ENCODE measurements at regions not wholly inside any gene's neighbourhood (a gene's known extent, or its start where the extent isn't known, plus 50 kb on each side); places are given as distances from the start of the nearest gene placed in this dataset.
"Not testable (repeated sequence)": the region's sequence is repeated elsewhere in the genome, so short reads cannot be mapped to it uniquely, and the experiment has no call there.

DNA sequence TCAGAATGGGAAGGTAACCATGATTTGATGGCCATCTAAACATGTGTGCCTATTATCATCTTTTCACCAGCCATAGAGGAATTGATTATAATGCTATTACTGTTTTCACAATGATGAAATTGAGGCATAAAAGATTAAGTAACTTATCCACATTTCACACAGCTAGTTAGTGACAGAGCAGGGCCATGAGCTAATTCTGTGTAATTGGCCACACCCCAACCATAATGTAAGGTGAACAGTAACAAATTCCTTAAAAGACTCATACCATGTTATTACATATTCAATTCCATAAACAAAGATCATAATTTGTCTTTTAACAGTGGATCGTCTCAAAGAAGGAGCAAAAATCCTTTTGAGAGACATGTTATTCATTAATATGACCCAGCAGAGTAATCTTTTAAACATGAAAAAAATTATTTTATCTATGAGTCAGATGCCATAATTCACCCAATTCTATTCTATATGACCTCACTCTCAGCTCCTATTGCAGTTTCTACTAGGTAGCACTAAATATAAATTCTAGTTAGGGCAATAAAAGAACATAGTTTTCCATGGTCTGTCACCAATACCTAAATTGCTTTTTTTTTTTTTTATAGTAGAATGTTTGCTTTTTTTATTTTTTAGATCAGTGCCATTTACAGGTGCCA is 475.8 kb upstream of the SLC39A10 start:
- Histone ChIP-seq H3K9me3 (ENCODE audit: control insufficient read depth, low read length) (no peaks in the 10 kb centered on the region), H3K9ac (ENCODE audit: low read length) (no peak overlapping the region), H3K27me3 (replicated peaks; ENCODE audit: control insufficient read depth, insufficient read depth, low read length) (no peaks in the 10 kb centered on the region), H3K4me1 (ENCODE audit: control insufficient read depth, insufficient read depth, low read length) (no peaks in the 10 kb centered on the region), H3K36me3 (ENCODE audit: control insufficient read depth, insufficient read depth, low read length, severe bottlenecking) (no peaks in the 10 kb centered on the region), H3K4me3 (ENCODE audit: low read length) (no peak overlapping the region)
- DNase-seq (ENCODE audit: low read depth) = no peak

DNA sequence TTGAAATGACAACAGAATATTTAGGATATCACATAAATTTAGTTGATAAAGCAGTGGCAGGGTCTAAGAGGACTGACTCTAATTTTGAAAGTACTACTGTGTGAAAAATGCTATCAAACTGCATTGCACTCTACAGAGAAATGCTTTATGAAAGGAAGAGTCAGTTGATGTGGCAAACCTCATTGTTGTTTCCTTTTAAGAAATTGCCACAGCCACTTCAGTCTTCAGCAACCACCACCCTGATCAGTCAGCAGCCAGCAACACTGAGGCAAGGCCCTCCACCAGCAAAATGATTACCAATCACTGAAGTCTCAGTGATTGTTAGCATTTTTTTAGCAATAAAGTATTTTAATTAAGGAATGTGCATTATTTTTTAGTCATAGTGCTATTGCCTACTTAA is 488.7 kb upstream of the SLC39A10 start:
- no peaks in the 10 kb centered on the region for H3K27me3 ChIP-seq (replicated peaks; ENCODE audit: control insufficient read depth, insufficient read depth, low read length)
- H3K4me1 ChIP-seq (ENCODE audit: control insufficient read depth, insufficient read depth, low read length) = no peaks in the 10 kb centered on the region
- H3K36me3 ChIP-seq (ENCODE audit: control insufficient read depth, insufficient read depth, low read length, severe bottlenecking) = no peaks in the 10 kb centered on the region
- H3K4me3 ChIP-seq (ENCODE audit: low read length) = no peak overlapping the region
- no peak for DNase-seq (ENCODE audit: low read depth)
- no peak overlapping the region for H3K9ac ChIP-seq (ENCODE audit: low read length)
- no peaks in the 10 kb centered on the region for H3K9me3 ChIP-seq (ENCODE audit: control insufficient read depth, low read length)

GRCh38 chr2:195164930-195165329 is 492.1 kb upstream of the SLC39A10 start:
- H3K9me3 ChIP-seq (ENCODE audit: control insufficient read depth, low read length) = peaks cover 1% of the 10 kb centered on the region
- no peak overlapping the region for H3K9ac ChIP-seq (ENCODE audit: low read length)
- no peak for DNase-seq (ENCODE audit: low read depth)
- no peak overlapping the region for H3K4me3 ChIP-seq (ENCODE audit: low read length)
- no peaks in the 10 kb centered on the region for H3K36me3 ChIP-seq (ENCODE audit: control insufficient read depth, insufficient read depth, low read length, severe bottlenecking)
- H3K27me3 ChIP-seq (replicated peaks; ENCODE audit: control insufficient read depth, insufficient read depth, low read length) = no peaks in the 10 kb centered on the region
- H3K4me1 ChIP-seq (ENCODE audit: control insufficient read depth, insufficient read depth, low read length) = no peaks in the 10 kb centered on the region

GRCh38 chr2:195162918-195163317 is 494.1 kb upstream of the SLC39A10 start:
- Histone ChIP-seq H3K27me3 (replicated peaks; ENCODE audit: control insufficient read depth, insufficient read depth, low read length) (no peaks in the 10 kb centered on the region), H3K4me3 (ENCODE audit: low read length) (no peak overlapping the region), H3K9ac (ENCODE audit: low read length) (no peak overlapping the region), H3K9me3 (ENCODE audit: control insufficient read depth, low read length) (peaks cover 5% of the 10 kb centered on the region), H3K4me1 (ENCODE audit: control insufficient read depth, insufficient read depth, low read length) (no peaks in the 10 kb centered on the region), H3K36me3 (ENCODE audit: control insufficient read depth, insufficient read depth, low read length, severe bottlenecking) (no peaks in the 10 kb centered on the region)
- no peak for DNase-seq (ENCODE audit: low read depth)

DNA sequence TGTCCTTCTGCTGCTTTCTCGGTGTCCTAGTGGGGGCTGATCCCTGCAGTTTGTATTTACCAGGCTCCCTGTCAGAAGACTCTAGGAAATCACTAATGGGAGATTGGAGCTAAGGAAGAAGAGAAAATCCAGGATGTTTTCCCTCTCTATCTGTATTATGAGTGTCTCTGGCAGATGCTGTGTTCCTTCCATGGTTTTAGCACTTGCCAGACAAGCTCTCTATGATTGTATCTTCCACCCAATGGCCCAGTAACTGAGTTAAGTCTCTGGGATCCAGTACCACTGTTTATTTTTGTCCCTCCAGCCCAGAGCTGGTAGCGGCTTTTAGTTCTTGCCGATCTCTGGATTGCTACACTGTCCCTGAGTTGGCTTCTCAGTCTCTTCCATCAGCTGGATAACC is 494.8 kb upstream of the SLC39A10 start:
- H3K36me3 ChIP-seq (ENCODE audit: control insufficient read depth, insufficient read depth, low read length, severe bottlenecking) = no peaks in the 10 kb centered on the region
- no peaks in the 10 kb centered on the region for H3K4me1 ChIP-seq (ENCODE audit: control insufficient read depth, insufficient read depth, low read length)
- DNase-seq (ENCODE audit: low read depth) = no peak
- no peak overlapping the region for H3K9ac ChIP-seq (ENCODE audit: low read length)
- H3K27me3 ChIP-seq (replicated peaks; ENCODE audit: control insufficient read depth, insufficient read depth, low read length) = no peaks in the 10 kb centered on the region
- no peak overlapping the region for H3K4me3 ChIP-seq (ENCODE audit: low read length)
- H3K9me3 ChIP-seq (ENCODE audit: control insufficient read depth, low read length) = peaks cover 5% of the 10 kb centered on the region

DNA sequence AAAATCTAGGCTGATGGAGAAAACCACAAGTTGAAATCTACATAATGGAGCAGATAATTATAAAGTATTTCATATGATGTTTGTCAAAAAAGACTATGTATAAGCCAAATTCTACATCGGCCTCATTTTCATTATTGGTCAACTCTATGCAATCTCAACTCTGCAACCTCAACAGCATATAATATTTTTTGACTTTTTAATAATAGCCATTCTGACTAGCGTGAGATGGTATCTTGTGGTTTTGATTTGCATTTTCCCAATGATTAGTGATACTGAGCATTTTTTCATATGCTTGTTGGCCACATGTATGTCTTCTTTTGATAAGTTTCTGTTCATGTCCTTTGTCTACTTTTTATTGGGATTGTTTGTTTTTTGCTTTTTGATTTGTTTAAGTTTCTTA is 496.1 kb upstream of the SLC39A10 start:
- no peak for DNase-seq (ENCODE audit: low read depth)
- peaks cover 5% of the 10 kb centered on the region for H3K9me3 ChIP-seq (ENCODE audit: control insufficient read depth, low read length)
- H3K27me3 ChIP-seq (replicated peaks; ENCODE audit: control insufficient read depth, insufficient read depth, low read length) = no peaks in the 10 kb centered on the region
- H3K36me3 ChIP-seq (ENCODE audit: control insufficient read depth, insufficient read depth, low read length, severe bottlenecking) = no peaks in the 10 kb centered on the region
- no peak overlapping the region for H3K9ac ChIP-seq (ENCODE audit: low read length)
- H3K4me3 ChIP-seq (ENCODE audit: low read length) = no peak overlapping the region
- H3K4me1 ChIP-seq (ENCODE audit: control insufficient read depth, insufficient read depth, low read length) = no peaks in the 10 kb centered on the region

GRCh38 chr2:195151711-195152110 is 505.3 kb upstream of the SLC39A10 start:
- no peak for DNase-seq (ENCODE audit: low read depth)
- Histone ChIP-seq H3K9me3 (ENCODE audit: control insufficient read depth, low read length) (no peaks in the 10 kb centered on the region), H3K36me3 (ENCODE audit: control insufficient read depth, insufficient read depth, low read length, severe bottlenecking) (no peaks in the 10 kb centered on the region), H3K27me3 (replicated peaks; ENCODE audit: control insufficient read depth, insufficient read depth, low read length) (no peaks in the 10 kb centered on the region), H3K4me1 (ENCODE audit: control insufficient read depth, insufficient read depth, low read length) (no peaks in the 10 kb centered on the region), H3K9ac (ENCODE audit: low read length) (no peak overlapping the region), H3K4me3 (ENCODE audit: low read length) (no peak overlapping the region)

DNA sequence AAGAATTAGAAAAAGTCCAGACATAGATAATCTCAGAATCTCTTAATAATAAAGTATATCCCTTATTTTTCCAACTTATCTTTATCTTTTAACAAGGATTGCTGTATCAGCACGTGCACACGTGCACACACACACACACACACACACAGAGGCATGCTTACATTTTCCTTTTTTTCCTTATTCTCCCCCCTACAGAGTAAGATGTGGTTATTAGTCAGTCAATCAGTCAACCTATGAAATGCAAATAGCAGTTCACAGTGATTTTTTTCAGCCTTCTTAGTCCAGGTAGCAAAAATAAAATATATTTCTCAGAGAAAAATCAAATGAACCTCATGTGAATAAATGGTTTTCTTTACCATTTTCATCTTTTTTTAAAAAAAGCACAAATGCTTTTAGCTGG is 506.2 kb upstream of the SLC39A10 start:
- no peaks in the 10 kb centered on the region for H3K4me1 ChIP-seq (ENCODE audit: control insufficient read depth, insufficient read depth, low read length)
- no peak overlapping the region for H3K4me3 ChIP-seq (ENCODE audit: low read length)
- no peak overlapping the region for H3K9ac ChIP-seq (ENCODE audit: low read length)
- no peaks in the 10 kb centered on the region for H3K36me3 ChIP-seq (ENCODE audit: control insufficient read depth, insufficient read depth, low read length, severe bottlenecking)
- H3K27me3 ChIP-seq (replicated peaks; ENCODE audit: control insufficient read depth, insufficient read depth, low read length) = no peaks in the 10 kb centered on the region
- no peaks in the 10 kb centered on the region for H3K9me3 ChIP-seq (ENCODE audit: control insufficient read depth, low read length)
- no peak for DNase-seq (ENCODE audit: low read depth)

GRCh38 chr2:195148004-195148403 is 509.0 kb upstream of the SLC39A10 start:
- Histone ChIP-seq H3K9me3 (ENCODE audit: control insufficient read depth, low read length) (peaks cover 3% of the 10 kb centered on the region), H3K27me3 (replicated peaks; ENCODE audit: control insufficient read depth, insufficient read depth, low read length) (no peaks in the 10 kb centered on the region), H3K4me1 (ENCODE audit: control insufficient read depth, insufficient read depth, low read length) (no peaks in the 10 kb centered on the region), H3K36me3 (ENCODE audit: control insufficient read depth, insufficient read depth, low read length, severe bottlenecking) (no peaks in the 10 kb centered on the region), H3K9ac (ENCODE audit: low read length) (no peak overlapping the region), H3K4me3 (ENCODE audit: low read length) (no peak overlapping the region)
- DNase-seq (ENCODE audit: low read depth) = no peak

DNA sequence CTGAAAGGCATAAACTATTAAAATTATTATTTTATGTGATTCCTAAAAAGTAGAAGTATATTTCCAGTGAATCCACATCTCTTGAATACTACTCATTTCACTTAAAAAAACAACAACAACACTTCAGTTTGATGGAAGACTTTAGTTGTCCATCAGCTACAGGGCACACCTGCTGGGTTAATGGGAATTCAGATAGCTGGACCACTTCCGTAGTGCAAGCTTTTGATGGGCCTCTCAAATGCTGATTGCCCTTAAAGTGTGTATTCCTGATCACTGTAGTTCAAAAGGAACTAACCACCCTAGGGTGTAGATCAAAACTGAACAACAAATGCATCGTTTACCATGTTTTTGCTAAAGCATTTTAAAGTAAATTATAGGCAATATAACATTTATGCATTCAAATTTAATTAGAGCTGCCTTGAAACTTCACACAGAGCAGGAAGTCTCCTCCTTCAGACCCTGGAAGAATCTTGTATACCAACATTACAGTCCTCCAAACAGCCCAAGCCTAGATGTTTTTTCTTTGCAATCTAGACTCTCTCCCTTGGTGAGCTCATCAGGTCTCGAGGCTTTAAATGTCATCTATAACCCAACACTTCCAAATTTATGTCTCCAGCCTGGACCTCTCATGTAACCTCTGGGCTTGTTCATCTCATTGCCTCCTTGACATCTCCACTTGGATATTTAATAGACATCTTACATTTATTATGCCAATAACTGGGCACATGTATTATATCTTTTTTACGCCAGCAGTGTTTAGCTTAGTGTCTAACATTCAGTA is 510.1 kb upstream of the SLC39A10 start:
- Histone ChIP-seq H3K27me3 (replicated peaks; ENCODE audit: control insufficient read depth, insufficient read depth, low read length) (no peaks in the 10 kb centered on the region), H3K4me1 (ENCODE audit: control insufficient read depth, insufficient read depth, low read length) (no peaks in the 10 kb centered on the region), H3K36me3 (ENCODE audit: control insufficient read depth, insufficient read depth, low read length, severe bottlenecking) (no peaks in the 10 kb centered on the region), H3K9ac (ENCODE audit: low read length) (no peak overlapping the region), H3K4me3 (ENCODE audit: low read length) (no peak overlapping the region), H3K9me3 (ENCODE audit: control insufficient read depth, low read length) (peaks cover 4% of the 10 kb centered on the region)
- DNase-seq (ENCODE audit: low read depth) = no peak

DNA sequence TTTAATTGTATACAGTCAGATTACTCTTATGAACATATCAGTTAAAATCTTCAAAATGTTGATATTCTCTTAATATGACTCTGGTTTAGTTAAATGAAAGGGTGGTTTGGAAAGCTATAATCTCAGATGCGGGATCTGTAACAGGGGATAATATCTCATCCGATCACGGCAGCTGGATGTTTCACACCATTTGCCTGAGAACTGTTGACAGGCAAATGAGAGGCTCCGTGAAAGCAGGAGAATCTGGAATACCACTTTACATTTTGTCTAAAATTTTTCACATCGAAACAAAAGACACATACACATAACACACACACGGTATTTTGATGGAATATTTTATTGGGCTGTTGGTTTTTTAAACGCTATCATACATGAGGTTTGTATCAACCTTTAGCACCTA is 518.6 kb upstream of the SLC39A10 start:
- DNase-seq (ENCODE audit: low read depth) = no peak
- H3K4me3 ChIP-seq (ENCODE audit: low read length) = no peak overlapping the region
- peaks cover 4% of the 10 kb centered on the region for H3K9me3 ChIP-seq (ENCODE audit: control insufficient read depth, low read length)
- no peaks in the 10 kb centered on the region for H3K27me3 ChIP-seq (replicated peaks; ENCODE audit: control insufficient read depth, insufficient read depth, low read length)
- H3K36me3 ChIP-seq (ENCODE audit: control insufficient read depth, insufficient read depth, low read length, severe bottlenecking) = no peaks in the 10 kb centered on the region
- no peak overlapping the region for H3K9ac ChIP-seq (ENCODE audit: low read length)
- no peaks in the 10 kb centered on the region for H3K4me1 ChIP-seq (ENCODE audit: control insufficient read depth, insufficient read depth, low read length)

DNA sequence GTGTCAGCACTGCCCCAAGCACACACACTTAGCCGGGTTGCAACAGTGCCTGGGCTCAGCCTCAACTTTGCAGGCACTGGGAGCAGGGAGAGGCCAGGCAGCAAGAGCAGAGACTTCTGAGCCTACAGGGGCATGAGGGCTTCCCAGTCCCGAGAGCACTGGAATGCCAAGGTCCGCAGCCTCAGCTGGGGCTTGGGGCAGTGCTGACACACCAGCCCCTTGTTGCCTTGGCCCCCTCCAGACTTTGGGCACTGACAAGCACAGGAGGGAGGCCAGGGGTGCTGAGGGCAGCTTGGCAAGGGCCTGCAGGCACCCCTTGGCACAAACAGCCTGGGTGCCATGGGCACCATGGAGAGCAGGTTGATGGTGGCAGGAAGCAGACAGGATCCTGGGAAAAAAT is 531.1 kb upstream of the SLC39A10 start:
- not testable (repeated sequence) for H3K9ac ChIP-seq (ENCODE audit: low read length); H3K36me3 ChIP-seq (ENCODE audit: control insufficient read depth, insufficient read depth, low read length, severe bottlenecking); H3K4me1 ChIP-seq (ENCODE audit: control insufficient read depth, insufficient read depth, low read length); DNase-seq (ENCODE audit: low read depth); H3K27me3 ChIP-seq (replicated peaks; ENCODE audit: control insufficient read depth, insufficient read depth, low read length); H3K9me3 ChIP-seq (ENCODE audit: control insufficient read depth, low read length); H3K4me3 ChIP-seq (ENCODE audit: low read length)
